ENCODE measurements at regions not wholly inside any gene's neighbourhood (a gene's known extent, or its start where the extent isn't known, plus 50 kb on each side); places are given as distances from the start of the nearest gene placed in this dataset.
"Not testable (repeated sequence)": the region's sequence is repeated elsewhere in the genome, so short reads cannot be mapped to it uniquely, and the experiment has no call there.

- H3K4me3 ChIP-seq (ENCODE audit: control insufficient read depth, low read depth, low read length), result no peak overlapping the region
- no peak for DNase-seq (ENCODE audit: low read depth)
Observed at GRCh38 chr2:185255566-185255965, 483.0 kb upstream of the FSIP2 start.

GRCh38 chr2:185265747-185266146 is 472.9 kb upstream of the FSIP2 start:
- DNase-seq (ENCODE audit: low read depth), result no peak
- TF ChIP-seq, protein P1, sequence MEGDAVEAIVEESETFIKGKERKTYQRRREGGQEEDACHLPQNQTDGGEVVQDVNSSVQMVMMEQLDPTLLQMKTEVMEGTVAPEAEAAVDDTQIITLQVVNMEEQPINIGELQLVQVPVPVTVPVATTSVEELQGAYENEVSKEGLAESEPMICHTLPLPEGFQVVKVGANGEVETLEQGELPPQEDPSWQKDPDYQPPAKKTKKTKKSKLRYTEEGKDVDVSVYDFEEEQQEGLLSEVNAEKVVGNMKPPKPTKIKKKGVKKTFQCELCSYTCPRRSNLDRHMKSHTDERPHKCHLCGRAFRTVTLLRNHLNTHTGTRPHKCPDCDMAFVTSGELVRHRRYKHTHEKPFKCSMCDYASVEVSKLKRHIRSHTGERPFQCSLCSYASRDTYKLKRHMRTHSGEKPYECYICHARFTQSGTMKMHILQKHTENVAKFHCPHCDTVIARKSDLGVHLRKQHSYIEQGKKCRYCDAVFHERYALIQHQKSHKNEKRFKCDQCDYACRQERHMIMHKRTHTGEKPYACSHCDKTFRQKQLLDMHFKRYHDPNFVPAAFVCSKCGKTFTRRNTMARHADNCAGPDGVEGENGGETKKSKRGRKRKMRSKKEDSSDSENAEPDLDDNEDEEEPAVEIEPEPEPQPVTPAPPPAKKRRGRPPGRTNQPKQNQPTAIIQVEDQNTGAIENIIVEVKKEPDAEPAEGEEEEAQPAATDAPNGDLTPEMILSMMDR (IDR thresholded peaks at IDR 0.05; ENCODE audit: control insufficient read depth, insufficient read depth, low read depth, low read length, missing control alignments), result no peak
- H3K4me3 ChIP-seq (ENCODE audit: control insufficient read depth, low read depth, low read length), result no peak overlapping the region

More at GRCh38 chr2:185255566-185255965, 483.0 kb upstream of the FSIP2 start:
- TF ChIP-seq, protein P1 (IDR thresholded peaks at IDR 0.05; ENCODE audit: control insufficient read depth, insufficient read depth, low read depth, low read length, missing control alignments), result no peak

- no peak overlapping the region for H3K4me3 ChIP-seq (ENCODE audit: control insufficient read depth, low read depth, low read length)
- DNase-seq (ENCODE audit: low read depth), result no peak
- TF ChIP-seq, protein P1 (IDR thresholded peaks at IDR 0.05; ENCODE audit: control insufficient read depth, insufficient read depth, low read depth, low read length, missing control alignments), result no peak
Observed at GRCh38 chr2:185268651-185269050, 470.0 kb upstream of the FSIP2 start.

GRCh38 chr2:185274718-185275484 is 463.7 kb upstream of the FSIP2 start:
- no peak overlapping the region for H3K4me3 ChIP-seq (ENCODE audit: control insufficient read depth, low read depth, low read length)
- no peak for DNase-seq (ENCODE audit: low read depth)
- TF ChIP-seq, protein P1 (IDR thresholded peaks at IDR 0.05; ENCODE audit: control insufficient read depth, insufficient read depth, low read depth, low read length, missing control alignments), result no peak

DNA sequence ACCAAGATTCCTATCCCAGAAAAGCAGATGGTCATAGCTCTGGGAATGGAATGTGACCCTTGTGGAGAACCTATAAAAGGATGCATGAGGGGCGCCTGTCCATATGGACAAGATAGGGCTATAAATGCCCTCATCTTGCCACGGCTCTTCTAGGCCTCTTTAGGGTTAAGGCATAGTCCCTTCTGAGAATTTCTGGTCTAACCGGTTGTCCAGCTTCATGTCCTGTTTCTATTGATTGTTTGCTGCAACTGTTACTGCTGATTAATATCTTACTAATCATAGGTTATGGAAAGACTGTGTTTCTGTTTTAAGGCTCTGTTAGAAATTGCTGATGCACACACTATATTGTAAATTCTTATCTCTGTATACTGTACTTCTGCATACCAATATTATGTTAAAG is 462.6 kb upstream of the FSIP2 start:
- H3K4me3 ChIP-seq (ENCODE audit: control insufficient read depth, low read depth, low read length); DNase-seq (ENCODE audit: low read depth): not testable (repeated sequence)

DNA sequence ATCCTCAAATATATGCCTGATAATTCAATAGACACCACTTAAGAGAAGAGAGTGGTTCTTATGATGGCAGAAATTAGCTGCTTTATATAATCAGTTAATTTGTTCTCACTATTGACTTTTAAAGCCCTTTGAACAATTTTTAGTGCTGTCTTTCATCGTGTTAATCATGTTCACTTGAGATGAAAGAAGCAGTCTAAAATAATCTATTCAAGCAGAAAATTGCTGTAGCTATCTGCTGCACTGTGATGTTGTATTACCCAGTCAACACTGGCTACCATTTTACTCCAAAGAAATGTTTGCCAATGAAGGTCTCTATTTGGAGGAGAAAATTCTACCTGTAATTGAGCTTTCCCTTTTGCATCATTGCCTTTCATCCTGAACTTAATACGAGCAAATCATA is 459.8 kb upstream of the FSIP2 start:
- no peak overlapping the region for H3K4me3 ChIP-seq (ENCODE audit: control insufficient read depth, low read depth, low read length)
- TF ChIP-seq, protein P1 (IDR thresholded peaks at IDR 0.05; ENCODE audit: control insufficient read depth, insufficient read depth, low read depth, low read length, missing control alignments), result no peak
- no peak for DNase-seq (ENCODE audit: low read depth)

GRCh38 chr2:185279999-185280398 is 458.6 kb upstream of the FSIP2 start:
- TF ChIP-seq, protein P1 (IDR thresholded peaks at IDR 0.05; ENCODE audit: control insufficient read depth, insufficient read depth, low read depth, low read length, missing control alignments), result no peak
- DNase-seq (ENCODE audit: low read depth), result no peak
- no peak overlapping the region for H3K4me3 ChIP-seq (ENCODE audit: control insufficient read depth, low read depth, low read length)

All from AG09309 (cell line).